Uterus (tissue), 2 donors: ENCODE measurements at regions not wholly inside any gene's neighbourhood (a gene's known extent, or its start where the extent isn't known, plus 50 kb on each side); places are given as distances from the start of the nearest gene placed in this dataset.

Experiments
- POLR2A ChIP-seq, 2 donors: fragments of 450-650 bp; IDR thresholded peaks; one replicate each; pipeline ENCODE4 v1.6.1; 2016; ENCODE audit warnings: antibody characterized with exemption in 2 of 2, mild to moderate bottlenecking in 1 of 2, moderate library complexity in 1 of 2
- TF ChIP-seq, protein P1 (sequence below), 4 experiments: fragments of 200-600 bp in 2 of 4; fragments of 450-650 bp in 2 of 4; sonication (generic) in 2 of 4; IDR thresholded peaks; one replicate each; pipeline ENCODE4 v1.5.1; 2016 to 2019; ENCODE audit warnings: antibody characterized with exemption in 4 of 4, mild to moderate bottlenecking in 2 of 4, moderate library complexity in 1 of 4

DNA sequence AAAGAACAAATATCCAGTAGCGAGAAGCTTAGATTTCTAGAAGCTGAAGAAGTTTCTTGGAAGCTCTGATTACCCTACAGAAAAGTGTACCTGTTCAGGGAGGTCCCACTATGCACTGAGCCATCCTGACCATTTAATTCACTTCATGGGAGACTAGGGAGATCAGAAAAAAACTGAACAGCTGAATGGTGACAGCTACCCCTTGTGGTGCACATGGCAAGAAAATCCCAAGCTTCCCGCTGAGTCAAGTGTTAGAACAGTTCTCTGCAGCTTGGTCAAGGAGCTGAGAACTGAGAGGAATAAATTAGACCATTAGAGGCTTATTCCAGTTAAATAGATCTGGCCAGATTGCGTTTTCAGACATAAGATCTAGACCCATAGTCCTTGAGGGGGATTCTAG is 197.2 kb upstream of the VEPH1 start:
- TF ChIP-seq, protein P1, sequence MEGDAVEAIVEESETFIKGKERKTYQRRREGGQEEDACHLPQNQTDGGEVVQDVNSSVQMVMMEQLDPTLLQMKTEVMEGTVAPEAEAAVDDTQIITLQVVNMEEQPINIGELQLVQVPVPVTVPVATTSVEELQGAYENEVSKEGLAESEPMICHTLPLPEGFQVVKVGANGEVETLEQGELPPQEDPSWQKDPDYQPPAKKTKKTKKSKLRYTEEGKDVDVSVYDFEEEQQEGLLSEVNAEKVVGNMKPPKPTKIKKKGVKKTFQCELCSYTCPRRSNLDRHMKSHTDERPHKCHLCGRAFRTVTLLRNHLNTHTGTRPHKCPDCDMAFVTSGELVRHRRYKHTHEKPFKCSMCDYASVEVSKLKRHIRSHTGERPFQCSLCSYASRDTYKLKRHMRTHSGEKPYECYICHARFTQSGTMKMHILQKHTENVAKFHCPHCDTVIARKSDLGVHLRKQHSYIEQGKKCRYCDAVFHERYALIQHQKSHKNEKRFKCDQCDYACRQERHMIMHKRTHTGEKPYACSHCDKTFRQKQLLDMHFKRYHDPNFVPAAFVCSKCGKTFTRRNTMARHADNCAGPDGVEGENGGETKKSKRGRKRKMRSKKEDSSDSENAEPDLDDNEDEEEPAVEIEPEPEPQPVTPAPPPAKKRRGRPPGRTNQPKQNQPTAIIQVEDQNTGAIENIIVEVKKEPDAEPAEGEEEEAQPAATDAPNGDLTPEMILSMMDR (IDR thresholded peaks at IDR 0.05) = no peak
- no peak for TF ChIP-seq POLR2A (IDR thresholded peaks at IDR 0.05)
